GM21576 (cell line): ENCODE measurements at regions not wholly inside any gene's neighbourhood (a gene's known extent, or its start where the extent isn't known, plus 50 kb on each side); places are given as distances from the start of the nearest gene placed in this dataset.

Experiments
- ATAC-seq: cut with Tn5 transposase; IDR thresholded peaks from one replicate; pipeline ENCODE4 v1.9.1; 2021; ENCODE audit warnings: mild to moderate bottlenecking, moderate library complexity; ENCODE audit not compliant: unreplicated experiment

DNA sequence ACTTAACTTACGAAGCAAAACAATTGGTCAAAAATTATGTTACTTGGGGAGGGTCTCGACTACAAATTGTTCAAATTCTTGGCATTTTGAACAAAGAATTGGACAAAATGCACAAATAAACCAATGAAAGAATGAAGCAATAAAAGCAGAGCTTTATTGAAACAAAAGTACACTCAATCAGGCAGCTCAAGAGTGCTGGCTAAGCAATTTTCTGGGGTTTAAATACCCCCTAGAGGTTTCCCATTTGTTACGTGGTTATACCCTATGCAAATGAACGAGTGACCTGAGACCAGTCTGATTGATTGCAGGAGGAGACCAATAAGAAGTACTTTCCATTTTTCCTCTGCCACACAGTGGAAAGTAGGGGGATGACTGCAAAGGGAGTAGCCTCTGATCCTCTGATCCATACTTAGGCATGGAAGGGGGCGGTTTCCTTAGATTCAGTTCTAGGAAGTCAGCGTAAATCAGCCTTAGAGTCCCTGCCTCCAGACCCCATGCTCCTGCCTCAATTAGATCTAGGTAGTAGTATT, 228.6 kb downstream of the EFNB2 start:
- no peak for ATAC-seq

DNA sequence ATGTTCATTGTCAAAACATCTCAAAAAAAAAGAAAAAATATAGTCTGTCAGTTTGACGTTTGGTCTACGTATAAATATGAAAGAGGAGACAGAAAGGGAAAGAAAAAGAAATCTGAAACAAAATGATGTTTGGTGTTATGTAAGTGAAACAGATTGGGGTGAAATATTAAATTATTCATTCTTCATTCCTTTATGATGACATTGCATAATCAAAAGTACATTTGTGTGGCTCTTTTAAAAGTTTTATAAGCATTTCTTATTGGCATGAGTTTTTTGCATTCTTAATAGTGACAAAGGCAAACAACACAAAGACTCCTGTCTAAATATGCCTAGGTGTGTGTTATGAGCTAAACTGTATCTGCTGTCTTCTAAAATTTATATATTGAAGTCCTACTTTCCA, 232.6 kb downstream of the EFNB2 start:
- no peak for ATAC-seq

DNA sequence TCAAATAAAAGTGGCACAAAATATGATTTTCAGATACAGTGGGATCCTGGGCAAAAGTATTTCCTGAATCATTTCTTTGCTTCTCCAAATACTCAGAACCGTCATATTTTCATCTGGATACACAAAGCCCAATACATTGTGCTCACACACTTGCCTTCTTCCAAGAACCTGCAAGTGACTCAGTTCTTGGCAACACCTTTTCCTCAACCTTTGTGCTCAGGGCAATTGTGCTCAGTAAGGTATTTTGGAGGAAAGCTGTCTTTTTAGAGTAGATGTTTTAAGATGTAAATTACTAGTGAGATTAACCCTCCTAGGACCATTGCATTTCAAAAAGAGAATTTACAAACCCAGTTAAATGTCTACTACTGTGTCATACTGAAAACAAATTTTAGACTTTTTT, 233.5 kb downstream of the EFNB2 start:
- ATAC-seq: no peak

DNA sequence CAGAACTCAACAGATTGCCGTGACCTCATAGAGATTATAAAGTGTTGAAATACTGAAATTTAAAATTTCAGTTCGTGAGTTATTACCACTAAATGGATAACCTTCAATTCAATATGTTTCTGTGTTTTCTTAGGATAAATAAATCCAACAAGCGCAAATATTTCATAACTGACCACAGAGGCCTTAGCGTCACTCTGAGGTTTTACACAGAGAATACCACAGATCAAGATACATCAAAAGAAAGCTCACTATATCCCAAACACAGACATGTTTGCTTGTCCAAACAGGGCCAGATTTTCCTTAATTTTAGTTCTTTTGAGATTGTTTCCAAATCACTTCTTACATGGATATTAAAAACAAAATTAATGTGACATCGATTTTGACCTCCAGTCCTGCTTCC, 235.8 kb downstream of the EFNB2 start:
- no peak for ATAC-seq

DNA sequence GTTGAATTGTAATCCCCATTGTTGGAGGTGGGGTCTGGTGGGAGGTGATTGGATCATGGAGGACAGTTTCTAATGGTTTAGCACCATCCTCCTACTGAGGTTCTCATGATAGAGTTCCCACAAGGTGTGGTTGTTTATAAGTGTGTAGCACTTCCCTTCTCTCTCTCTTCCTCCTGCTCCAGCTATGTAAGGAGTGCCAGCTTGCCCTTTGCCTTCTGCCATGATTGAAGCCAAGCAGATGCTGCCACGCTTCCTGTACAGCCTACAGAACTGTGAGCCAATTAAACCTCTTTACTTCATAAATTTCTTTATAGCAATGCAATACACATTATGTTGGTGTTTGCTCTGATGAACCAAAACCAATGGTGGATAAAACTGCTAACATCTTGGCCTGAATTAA, 238.2 kb downstream of the EFNB2 start:
- no peak for ATAC-seq

DNA sequence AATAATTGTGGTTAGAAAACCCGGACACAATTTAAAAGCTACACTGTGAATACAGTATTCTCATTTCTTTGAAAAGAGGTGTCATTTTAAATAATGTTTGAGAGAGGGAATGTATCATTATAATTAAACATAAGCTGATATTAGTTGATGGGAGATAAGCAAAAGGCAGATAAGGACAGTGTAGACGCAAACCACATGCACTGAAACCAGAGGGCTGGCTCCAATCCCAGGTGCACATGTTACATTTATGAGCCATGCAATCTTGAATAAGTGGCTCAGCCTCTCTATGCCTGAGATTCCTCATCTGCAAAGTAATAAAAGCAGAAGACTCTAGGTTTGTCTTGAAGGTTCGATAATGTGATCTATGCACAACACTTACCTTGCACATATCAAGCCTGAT, 238.7 kb downstream of the EFNB2 start:
- no peak for ATAC-seq

DNA sequence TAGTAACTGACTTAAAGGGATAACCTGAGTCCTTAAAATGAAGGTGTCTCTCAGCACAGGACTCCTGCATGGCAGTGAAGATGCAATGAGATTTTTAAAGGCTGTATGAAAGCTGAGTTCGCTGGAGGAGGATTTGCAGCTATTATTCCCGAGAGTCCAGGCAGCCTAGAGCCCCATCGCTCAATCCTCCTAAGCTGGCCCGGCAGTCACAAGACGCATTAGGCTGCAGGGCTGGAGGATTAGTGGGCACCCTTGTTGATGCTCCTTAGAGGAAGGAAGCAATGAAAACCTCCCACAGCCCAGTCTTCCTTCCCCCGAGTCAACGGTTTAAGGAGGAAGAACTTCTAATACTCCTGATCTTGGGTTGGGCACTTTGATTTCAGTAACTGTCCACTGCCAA, 239.5 kb downstream of the EFNB2 start:
- ATAC-seq: no peak

DNA sequence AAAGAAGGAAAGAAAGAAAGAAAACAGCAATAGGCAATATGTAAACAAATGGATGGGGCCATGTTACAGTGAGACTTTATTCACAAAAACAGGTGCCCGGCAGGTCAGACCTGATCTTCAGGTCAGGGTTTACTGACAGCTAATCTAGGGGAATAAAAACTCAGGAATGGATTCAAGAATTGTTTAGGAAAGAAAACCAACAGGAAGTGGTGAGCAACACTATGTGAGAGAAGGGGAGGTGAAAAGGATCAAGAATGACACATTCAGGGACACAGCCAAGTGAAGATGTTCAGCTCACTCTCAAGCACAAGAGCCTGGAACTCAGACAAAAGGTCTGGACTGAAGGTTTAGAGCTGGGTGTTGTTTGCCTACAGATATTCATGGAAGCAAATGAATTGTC, 244.5 kb downstream of the EFNB2 start:
- no peak for ATAC-seq

DNA sequence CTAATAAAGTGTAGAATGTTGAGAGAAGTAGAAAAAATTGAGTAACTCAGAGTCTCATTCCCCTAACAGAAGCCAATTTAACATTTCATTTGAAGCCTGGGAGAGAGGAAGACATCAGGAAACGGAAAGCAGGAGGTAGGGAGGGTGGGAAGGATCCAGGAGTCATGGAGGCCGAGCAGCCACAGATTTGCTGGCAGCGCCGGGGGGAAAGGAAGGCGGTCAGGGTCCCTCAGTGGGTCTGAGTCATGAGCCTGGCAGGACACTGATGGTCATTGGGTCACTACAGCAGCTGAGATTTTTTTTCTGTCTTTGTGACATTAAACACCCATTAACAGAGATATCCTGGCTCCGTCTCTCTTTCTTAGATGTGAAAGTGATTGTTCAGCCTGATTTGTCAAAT, 248.1 kb downstream of the EFNB2 start:
- no peak for ATAC-seq

DNA sequence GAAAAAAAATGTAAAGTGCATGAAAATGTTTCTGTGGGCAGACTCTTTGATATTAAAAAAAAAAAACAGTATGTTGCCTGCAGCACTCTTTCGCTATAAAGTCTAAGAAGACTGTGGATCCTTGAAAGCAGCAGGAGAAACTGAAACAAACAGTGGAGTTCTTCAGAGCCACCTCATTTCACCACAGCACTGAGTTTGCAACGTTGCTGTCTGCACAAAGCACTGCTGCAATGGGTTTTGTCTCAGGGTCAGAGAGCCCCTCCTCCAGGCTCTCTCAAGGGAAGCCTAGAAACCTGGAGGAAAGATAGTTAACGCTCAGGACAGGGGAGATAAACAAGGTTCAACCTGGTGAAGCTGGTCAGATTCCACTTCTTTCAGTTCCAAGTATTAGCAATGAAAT, 248.7 kb downstream of the EFNB2 start:
- no peak for ATAC-seq

DNA sequence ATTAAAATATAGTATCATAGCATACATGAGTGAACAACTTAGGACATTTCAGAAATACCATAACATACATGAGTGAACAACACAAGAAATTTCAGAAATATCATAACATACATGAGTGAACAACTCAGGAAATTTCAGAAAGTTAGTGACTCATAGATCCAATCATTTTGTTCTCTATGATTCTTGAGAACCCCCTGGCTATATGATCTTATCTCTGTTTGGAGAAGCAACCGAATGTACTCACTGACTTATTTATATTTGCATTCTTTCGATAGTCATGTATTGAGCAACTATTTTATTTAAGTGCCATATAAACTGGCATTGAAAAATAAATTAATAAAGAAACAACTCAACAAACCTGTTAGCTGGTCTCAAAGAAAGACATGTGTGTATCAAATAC, 251.1 kb downstream of the EFNB2 start:
- ATAC-seq: no peak

DNA sequence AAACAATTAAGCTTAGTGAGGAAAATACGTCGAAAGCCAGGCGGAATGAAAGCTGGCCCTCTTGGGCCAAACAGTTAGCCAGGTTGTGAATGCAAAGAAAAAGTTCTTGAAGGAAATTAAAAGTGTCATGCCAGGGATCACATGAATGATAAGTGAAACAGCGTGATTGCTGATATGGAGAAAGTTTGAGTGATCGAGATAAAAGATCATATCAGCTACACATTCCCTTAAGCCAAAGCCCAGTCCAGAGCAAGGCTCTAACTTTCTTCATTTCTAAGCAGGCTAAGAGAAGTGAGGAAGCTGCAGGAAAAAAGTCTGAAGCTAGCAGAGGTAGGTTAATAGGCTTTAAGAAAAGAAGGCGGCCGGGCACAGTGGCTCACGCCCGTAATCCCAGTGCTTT, 254.0 kb downstream of the EFNB2 start:
- no peak for ATAC-seq

DNA sequence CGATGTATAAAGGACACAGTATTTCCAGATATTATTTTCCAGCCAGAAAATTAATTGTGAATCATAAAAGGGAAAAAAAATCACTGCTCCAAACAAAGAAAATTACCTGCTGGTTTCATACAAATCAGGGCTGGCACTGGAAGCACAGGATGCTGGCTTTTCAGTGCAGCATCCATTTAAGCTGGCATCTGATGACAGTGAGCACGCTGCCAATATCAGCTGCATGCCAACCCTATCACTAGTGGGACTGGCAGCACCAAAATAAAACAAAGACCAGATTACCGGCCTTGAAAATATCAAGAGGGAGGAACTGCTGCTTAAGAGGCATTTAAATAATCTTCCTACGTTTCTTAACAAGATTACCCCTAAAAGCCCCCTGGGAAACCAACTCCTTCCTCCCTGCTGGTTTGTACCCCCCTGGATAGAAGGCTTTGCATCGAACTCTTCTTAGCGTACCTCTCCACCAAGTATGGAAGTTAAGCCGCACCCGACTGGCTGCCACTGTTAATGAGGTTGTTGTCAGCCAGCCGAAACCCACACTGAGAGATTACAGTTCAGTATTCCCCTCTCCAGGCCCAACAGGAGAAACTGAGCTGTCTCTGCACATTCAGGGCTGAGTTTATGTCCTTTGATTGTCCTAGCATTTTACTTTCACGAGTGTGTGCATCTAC, 257.8 kb downstream of the EFNB2 start:
- no peak for ATAC-seq

DNA sequence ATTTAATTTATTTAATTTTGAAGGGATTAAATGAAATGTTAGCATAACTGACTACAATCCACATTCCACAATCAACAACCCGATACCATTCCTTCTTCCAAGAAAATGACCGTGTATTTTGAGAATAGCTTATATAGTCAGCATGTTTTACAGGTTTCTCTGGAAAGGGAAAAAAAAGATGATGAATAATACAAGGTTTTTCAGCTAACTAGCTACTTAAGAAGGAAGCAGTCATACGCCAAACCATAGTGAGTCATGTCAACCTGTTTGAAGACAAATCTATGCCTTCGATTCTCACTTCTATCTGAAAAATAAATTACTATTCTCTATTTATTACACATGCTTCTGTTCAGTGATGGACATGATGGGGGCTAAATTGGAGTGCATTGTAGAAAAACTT, 258.6 kb downstream of the EFNB2 start:
- no peak for ATAC-seq

DNA sequence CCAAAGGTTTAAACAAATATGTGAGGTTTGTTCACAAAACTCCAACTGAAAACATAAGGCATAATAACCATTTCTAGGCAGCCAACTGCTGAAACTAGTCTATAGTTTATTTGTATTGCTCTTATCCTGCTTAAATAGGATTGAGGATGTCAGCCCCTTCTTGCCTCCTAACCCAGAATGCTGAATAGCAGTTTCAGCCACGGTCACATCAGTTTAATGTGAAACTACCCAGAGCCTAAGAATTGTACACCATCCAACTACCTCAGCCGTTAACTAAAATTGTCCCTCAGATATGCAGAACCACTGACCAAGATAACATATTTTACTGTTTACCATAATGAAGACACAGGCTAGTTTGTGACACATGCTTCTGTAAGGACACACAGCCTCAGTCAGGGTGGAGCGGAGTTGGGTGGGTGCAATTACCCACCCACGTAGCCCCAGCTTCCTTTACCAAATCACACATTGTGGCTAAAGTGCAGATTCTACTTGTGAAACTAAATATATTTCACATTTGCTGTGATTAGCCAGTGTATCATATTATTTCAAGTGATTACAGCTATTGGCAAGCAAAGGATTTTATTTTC, 259.9 kb downstream of the EFNB2 start:
- no peak for ATAC-seq

DNA sequence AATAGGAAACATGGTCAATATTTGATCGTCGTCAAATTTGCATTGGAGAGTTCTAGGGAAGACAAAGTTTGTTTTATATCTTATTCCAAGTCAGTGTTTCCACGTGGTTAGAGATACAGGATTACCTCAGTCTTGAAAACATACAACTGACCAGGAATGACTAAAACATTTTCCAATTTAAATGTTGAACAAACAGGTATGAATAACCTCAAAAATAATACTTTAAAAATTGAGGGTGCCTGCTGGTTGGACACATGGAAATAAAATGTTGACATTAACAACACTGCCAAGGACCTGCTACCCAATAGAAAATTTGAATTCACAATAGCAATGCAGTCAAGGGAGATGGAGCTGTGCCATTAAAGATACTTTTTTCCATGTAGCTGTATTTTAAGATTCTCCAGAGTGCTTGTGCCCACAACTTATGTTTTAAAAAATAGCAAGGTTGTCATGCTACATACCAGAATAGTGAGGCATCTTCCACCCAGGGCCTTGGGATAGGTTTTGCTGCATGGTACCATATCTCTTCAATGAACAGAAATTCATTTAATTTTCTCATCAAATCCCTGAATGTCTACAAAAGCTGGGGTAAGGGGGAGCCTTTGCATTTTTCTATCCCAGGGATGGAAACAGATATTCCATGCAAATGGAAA, 260.8 kb downstream of the EFNB2 start:
- no peak for ATAC-seq

DNA sequence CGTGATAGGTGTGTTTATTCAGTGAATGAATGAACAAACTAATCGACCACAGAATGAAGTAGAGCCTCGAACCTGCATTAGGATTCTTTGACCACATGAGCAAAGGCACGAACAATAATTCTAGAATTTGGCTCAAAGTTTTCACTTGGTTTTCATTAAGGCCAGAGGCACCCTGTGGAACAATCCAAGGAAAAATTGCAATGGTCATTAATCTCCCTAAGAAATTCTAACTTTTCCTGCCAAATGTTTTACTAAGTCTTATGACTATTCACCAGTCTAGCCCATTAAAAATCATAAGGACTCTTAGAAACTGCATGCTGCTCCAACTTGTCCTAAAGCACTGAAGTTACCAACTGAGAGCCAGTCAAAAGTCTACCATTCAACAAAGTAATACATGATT, 271.7 kb downstream of the EFNB2 start:
- ATAC-seq: no peak

DNA sequence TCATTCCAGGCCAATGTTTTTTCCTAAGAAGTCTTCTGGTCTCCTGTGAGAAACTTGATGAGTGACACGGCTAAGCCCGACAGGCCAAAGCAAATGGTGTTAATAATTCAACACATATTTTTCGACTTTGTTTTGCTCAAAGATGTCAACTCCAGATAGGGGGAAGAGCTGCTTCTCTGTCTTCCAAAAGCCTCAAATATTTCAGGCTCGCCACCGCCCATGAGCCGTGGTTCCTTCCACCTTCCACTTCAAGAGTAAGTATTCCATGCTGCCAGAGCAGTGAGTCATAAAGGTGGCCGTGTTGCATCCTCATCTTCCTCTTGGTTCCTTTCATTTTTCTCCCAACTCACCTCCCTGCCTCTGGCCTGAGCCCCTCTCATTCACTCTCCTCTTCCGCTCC, 272.6 kb downstream of the EFNB2 start:
- no peak for ATAC-seq

DNA sequence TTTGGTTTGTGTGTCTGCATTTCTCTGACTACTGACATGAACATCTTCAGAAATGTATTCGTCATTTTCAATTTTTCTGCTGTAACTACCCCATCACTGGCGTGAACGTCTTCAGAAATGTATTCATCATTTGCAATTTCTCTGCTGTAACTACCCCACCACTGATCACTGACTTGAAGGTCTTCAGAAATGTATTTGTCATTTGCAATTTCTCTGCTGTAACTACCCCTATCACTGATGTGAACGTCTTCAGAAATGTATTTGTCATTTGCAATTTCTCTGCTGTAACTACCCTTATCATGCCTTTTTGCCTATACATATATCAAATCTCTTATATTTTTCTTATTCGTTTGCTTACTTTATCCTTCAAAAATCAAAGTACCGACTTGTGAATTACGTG, 274.0 kb downstream of the EFNB2 start:
- ATAC-seq: no peak

DNA sequence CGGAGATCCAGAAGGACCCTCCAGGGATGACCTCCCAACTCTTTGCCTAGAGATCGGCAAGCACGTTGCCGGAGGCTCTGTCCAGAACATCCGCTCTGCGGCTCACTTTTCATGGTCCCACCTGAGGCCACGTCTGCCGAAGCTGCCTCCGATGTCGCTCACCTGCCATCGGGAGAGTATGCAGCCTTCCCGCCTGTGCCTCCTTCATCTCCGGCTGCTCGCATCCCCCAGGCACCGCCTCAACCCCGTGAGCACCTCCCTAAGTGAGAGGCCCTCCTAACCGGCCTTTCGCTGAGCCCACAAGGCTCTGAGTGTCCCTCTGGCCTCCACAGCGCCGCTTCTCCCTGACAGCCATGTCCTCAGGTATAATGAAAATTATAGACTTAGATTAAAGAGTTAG, 275.1 kb downstream of the EFNB2 start:
- ATAC-seq: no peak

DNA sequence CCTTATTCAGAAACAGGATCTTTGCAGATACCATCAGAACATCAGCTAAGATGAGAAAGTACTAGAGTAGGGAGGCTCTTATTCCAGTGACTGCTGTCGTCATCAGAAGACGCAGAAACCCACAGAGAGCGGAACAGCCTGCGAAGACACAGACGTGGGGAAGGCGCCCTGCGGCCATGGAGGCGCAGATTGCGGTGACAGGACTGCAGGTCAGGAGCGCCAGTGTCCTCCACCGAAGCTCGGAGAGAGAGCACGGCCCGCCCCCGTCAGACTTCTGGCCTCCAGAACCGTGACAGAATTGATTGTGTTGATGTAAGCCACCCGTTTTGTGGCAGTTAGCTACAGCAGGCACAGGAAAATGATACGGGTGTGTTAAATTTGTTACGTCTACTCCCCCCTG, 275.5 kb downstream of the EFNB2 start:
- ATAC-seq: no peak

DNA sequence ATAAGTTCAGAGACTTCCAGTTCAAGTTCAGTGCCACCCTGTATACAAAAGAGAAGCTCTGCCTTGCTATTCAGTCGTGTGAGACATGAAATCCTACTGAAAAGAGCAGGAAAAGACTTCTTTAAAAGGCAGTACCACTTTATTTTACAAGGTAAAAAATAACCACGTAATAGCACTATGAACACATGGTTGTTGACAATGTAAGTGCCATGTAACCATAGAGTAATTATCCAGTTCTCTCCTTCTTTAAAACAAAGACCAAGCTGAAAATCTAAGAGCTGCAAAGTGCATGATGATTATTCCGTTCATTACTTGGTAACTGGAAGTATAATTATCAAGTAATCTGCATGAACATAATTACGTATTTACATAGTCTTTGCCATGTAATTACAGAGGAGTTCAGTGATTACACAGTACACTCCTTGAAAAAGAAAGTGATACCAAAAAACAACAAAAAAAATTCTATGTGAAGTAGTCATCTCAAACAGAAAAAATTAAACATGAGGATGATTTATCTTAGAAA, 288.7 kb downstream of the EFNB2 start:
- no peak for ATAC-seq
